ENCODE measurements at regions not wholly inside any gene's neighbourhood (a gene's known extent, or its start where the extent isn't known, plus 50 kb on each side); places are given as distances from the start of the nearest gene placed in this dataset.

GRCh38 chr6:92352130-92352529 lies 1067.2 kb downstream of the EPHA7 start:
- ChIA-PET CTCF (no interaction called here), POLR2A (ENCODE audit: unreplicated experiment) (no interaction called here)
- H3F3A ChIP-seq (ENCODE audit: insufficient read depth, low read depth) = no peaks in the 10 kb centered on the region
- H3K9me2 ChIP-seq (ENCODE audit: insufficient read depth) = no peaks in the 10 kb centered on the region
- no peaks in the 10 kb centered on the region for H3K27me3 ChIP-seq (ENCODE audit: insufficient read depth, low read depth)
- H3K9me3 ChIP-seq (ENCODE audit: insufficient read depth, low read depth) = no peaks in the 10 kb centered on the region
- H2AFZ ChIP-seq = no peak overlapping the region
- H3K27ac ChIP-seq = no peak overlapping the region
- H3K36me3 ChIP-seq (ENCODE audit: low read depth) = no peaks in the 10 kb centered on the region
- H4K20me1 ChIP-seq (ENCODE audit: insufficient read depth) = no peaks in the 10 kb centered on the region
- no peaks in the 10 kb centered on the region for H3K79me2 ChIP-seq (ENCODE audit: low read depth)
- no peak overlapping the region for H3K4me2 ChIP-seq
- intact Hi-C loops (cut with micrococcal nuclease; ENCODE audit: unreplicated experiment) = no loop called here
- DNase-seq = no peak
- H3K4me3 ChIP-seq = no peak overlapping the region
- TF ChIP-seq EZH2 (IDR thresholded peaks at IDR 0.05; ENCODE audit: low read depth) (no peak), CTCF (conservative IDR thresholded peaks at IDR 0.05) (no peak)
- no TSS peak for BruUV-seq (replicated peaks)
- H3K4me1 ChIP-seq (replicated peaks; ENCODE audit: insufficient read depth) = no peaks in the 10 kb centered on the region

GRCh38 chr6:92341201-92341600 lies 1078.2 kb downstream of the EPHA7 start:
- Histone ChIP-seq H3K27me3 (ENCODE audit: insufficient read depth, low read depth) (no peaks in the 10 kb centered on the region), H3K4me1 (replicated peaks; ENCODE audit: insufficient read depth) (no peaks in the 10 kb centered on the region), H3K4me2 (no peak overlapping the region), H3K79me2 (ENCODE audit: low read depth) (no peaks in the 10 kb centered on the region), H3K27ac (no peak overlapping the region), H3K9me2 (ENCODE audit: insufficient read depth) (no peaks in the 10 kb centered on the region), H3K36me3 (ENCODE audit: low read depth) (no peaks in the 10 kb centered on the region), H2AFZ (no peak overlapping the region), H4K20me1 (ENCODE audit: insufficient read depth) (no peaks in the 10 kb centered on the region), H3K4me3 (no peak overlapping the region), H3K9me3 (ENCODE audit: insufficient read depth, low read depth) (no peaks in the 10 kb centered on the region), H3F3A (ENCODE audit: insufficient read depth, low read depth) (no peaks in the 10 kb centered on the region)
- TF ChIP-seq EZH2 (IDR thresholded peaks at IDR 0.05; ENCODE audit: low read depth) = no peak
- no peak for TF ChIP-seq CTCF (conservative IDR thresholded peaks at IDR 0.05)
- BruUV-seq (replicated peaks) = no TSS peak
- ChIA-PET CTCF (no interaction called here), POLR2A (ENCODE audit: unreplicated experiment) (no interaction called here)
- DNase-seq = no peak
- intact Hi-C loops (cut with micrococcal nuclease; ENCODE audit: unreplicated experiment) = no loop called here

- no peak overlapping the region for H3K27ac ChIP-seq
- H3K27me3 ChIP-seq (ENCODE audit: insufficient read depth, low read depth) = no peaks in the 10 kb centered on the region
- no peak overlapping the region for H2AFZ ChIP-seq
- no peaks in the 10 kb centered on the region for H3K9me2 ChIP-seq (ENCODE audit: insufficient read depth)
- no peaks in the 10 kb centered on the region for H3K9me3 ChIP-seq (ENCODE audit: insufficient read depth, low read depth)
- POLR2A ChIA-PET (ENCODE audit: unreplicated experiment) = no interaction called here
- H4K20me1 ChIP-seq (ENCODE audit: insufficient read depth) = no peaks in the 10 kb centered on the region
- BruUV-seq (replicated peaks) = no TSS peak
- no peaks in the 10 kb centered on the region for H3F3A ChIP-seq (ENCODE audit: insufficient read depth, low read depth)
- H3K4me1 ChIP-seq (replicated peaks; ENCODE audit: insufficient read depth) = no peaks in the 10 kb centered on the region
- H3K4me2 ChIP-seq = no peak overlapping the region
- TF ChIP-seq CTCF (conservative IDR thresholded peaks at IDR 0.05) (no peak), EZH2 (IDR thresholded peaks at IDR 0.05; ENCODE audit: low read depth) (no peak)
- no peak overlapping the region for H3K4me3 ChIP-seq
- CTCF ChIA-PET = no interaction called here
- H3K79me2 ChIP-seq (ENCODE audit: low read depth) = no peaks in the 10 kb centered on the region
- intact Hi-C loops (cut with micrococcal nuclease; ENCODE audit: unreplicated experiment) = no loop called here
- H3K36me3 ChIP-seq (ENCODE audit: low read depth) = no peaks in the 10 kb centered on the region
- DNase-seq = no peak
Observed at GRCh38 chr6:92339936-92340640, 1079.3 kb downstream of the EPHA7 start.
